Cortex of kidney (tissue), 1 donor: ENCODE measurements at regions not wholly inside any gene's neighbourhood (a gene's known extent, or its start where the extent isn't known, plus 50 kb on each side); places are given as distances from the start of the nearest gene placed in this dataset.

Source experiments
- DNase-seq: peaks from one replicate; lab custom pipeline; 2025; lab: John Stamatoyannopoulos, UW

DNA sequence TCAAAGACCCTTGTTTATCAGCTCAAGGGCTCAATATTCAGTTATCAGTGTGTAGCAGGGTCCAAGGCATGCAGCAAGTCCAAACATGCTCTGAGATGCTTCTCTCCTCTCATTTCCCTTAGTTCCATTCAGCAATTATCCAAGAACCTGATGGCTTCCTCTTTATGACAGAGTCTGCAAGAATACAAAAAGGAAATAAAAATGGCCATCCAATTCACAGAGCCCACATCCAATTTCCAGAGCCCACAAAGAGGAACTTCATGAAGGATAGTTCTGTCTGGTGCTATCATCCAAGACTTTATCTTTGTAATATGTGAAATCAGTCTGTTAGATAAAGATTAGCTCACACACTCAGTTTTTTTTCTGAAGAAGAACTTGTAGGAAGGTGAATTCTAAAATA lies 217.2 kb downstream of the LACC1 start:
- no peak for DNase-seq

DNA sequence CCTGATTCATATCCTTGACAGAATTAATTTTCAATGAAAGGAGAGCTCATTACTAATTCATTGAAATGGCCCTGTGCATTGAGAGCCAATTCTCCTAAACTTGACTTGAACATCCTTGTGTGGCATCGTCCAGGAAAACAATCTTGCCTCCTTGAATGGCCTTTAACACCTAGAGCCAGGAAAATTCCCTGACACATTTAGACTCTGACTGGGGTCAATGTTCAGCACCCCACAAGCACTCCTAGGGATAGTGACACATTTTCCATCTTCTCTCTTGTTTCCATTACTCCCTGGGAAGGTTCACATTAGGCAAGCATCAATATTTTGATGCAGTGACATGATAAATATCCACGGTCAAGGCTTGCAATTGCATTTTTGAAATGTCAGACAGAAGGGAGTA lies 218.9 kb downstream of the LACC1 start:
- no peak for DNase-seq

DNA sequence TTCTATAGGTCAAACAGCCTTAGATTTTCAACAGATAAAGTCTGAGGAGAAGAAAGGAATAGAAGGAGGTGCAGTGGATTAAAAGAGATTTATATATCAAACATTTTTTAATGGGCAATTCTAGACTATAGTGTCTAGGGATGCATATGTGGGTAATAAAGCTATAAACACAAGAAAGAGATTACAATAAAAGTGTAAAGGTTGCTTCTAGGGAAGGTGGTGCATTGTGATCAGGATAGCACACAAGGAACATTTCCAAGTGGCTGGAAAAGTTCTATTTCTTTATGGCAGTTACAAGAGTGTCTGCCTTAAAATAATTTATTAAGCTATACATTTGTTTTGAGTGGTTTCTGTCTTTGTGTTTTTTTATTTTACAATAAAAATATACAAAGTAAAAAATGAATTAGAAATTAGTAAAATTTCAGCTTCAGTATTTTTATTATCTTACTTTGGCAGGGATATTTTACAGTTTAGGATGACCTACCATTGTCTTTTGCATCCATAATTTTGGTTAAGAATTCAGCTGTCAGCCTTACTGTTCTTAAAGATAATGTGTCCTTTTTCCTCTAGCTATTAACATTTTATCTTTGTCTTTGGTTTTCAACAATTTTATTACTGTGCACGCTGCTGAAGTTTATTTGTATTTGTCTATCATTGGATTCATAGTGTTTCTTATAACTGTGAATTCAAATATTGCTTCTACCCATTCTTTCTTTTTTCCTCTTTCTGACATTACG lies 221.8 kb downstream of the LACC1 start:
- DNase-seq = no peak

DNA sequence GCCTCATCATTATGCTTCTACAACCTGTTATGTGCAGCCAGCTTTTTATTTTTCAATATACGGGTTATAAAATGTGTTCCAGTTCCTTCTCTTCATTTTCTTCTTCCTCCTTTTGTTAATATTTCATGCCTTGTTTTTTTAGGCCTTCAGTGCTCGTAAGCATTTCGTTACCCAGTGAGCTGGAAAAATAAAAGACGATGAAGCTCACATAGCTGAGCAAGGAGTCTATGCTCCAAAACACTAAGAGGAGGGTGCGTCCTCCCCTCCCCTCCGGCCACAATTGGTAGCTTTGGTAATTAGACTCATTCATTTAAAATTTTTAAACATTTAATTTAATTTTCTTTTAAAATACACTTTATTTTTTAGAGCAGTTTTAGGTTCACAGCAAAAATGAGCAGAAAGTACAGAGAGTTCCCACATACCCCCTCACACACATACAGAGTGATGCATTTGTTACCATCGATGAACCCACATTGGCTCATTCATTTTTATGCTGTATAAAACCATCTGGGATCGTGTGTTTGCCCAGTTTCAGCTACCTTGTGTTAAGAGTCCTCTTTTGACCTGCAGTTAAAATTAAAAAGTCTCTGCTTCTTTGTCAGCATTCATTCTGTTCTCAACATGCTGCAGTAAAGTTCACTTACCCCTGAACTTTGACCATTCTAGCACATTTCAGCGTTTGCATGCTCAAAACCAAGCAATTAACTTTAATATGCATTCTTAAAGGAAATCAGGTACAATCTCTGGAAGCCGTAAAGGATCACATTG lies 223.9 kb downstream of the LACC1 start:
- no peak for DNase-seq

DNA sequence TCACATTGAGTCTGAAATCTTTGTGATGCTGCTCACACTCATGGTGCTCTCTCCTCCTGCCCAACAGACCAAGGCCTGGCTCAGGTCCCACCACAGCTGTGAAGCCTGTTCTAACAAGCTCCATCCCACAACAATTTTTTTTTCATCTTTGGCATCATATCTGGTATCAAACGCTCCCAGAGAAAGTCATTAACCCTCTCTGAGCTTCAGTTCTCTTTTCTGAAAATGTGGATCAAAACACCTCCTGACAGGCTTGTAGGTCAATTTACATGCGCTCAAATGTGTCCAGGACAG lies 224.4 kb downstream of the LACC1 start:
- no peak for DNase-seq

DNA sequence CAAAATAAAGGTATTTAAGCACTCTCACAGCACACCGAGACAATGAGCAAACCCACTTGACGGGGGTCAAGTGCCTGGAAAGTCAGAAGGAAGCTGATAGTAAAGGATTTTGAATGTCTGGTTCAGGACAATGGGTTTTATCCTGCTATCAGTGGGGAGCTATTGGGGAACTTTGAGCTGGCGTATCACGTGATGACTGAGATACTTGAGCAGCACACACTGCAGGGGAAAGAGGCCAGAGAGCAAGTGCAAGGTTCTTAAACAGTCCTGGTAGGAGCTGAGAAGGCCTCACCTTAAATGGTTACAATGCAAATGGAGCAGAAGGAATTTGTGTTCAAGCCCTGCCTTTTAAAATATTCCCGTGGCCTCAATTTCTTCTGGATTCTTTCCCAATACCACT lies 225.3 kb downstream of the LACC1 start:
- DNase-seq = no peak

DNA sequence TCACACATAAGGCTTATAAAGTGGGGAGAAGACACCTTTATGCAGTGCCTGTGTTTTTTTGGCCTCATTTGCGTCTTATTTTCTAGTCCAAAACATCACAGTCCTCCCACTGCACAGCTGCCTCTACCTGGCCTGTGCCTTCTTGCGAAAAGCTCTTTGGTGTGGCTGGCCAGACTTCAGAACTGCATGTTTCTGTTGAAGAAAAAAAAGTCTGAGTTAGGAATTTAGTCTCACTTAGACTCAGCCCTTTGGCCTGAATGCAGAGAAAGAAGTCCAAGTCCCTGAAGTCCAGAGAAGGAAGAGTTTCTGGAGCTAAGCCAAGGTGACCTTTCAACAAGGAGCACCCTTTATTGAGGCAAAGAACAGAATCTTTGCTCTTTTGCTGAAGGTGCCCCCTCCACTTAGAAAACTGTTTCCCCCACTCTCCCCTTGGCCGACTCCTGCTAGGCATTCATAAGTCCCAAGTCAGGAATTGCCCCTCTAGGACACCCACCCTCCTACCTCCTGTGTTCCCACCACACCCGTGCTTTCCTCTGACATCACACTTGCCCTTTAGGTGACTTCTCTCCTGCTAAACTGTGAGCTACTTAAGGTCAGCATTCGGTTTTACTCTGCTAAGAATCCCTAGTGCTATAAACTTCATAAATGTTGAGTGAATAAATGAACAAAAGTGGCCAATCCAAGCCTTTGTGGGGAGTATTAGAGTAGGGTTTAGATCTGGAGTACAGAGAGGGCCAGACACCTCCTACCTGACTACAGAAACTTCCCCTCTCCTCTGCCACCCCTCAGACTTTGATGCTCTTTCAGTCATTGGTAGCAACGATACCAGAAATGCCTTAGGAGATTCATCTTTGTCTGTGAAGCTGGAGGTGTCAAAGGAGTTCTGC lies 226.8 kb downstream of the LACC1 start:
- DNase-seq = no peak

DNA sequence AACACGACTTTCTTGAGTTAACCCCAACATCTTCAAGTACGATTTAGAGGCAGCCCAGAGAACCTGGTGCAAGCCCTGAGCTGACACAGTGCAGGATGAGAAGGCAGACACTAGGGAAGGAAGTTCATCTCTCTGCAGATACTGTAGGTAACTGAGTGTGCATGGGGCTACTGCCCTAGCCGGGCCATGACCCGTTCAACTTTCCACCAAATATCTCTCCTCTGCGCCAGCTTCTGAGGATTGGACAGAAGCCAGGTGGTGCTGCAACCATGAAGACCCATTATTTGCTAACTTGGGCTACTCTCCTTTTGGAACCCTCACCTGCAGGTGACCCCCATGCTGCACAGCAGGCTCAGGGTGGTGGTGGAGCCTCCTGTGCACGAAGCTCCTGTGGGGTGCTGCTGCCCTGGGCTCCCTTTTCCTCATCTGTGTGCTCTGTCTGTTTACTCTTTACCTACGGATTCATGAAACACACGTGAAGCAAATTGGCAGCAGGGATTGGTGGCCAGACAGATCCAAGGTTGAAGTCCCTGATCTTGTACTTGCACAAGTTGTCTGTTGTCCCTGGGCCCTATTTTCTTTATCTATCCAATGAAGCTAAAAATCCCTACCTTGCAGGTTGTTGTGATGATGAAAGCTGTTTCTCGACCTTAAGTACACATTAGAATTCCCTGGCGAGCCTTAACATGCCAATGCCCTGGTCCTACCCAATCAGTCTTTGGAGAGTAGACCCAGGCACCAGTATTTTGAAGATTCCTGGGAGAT lies 227.8 kb downstream of the LACC1 start:
- no peak for DNase-seq

DNA sequence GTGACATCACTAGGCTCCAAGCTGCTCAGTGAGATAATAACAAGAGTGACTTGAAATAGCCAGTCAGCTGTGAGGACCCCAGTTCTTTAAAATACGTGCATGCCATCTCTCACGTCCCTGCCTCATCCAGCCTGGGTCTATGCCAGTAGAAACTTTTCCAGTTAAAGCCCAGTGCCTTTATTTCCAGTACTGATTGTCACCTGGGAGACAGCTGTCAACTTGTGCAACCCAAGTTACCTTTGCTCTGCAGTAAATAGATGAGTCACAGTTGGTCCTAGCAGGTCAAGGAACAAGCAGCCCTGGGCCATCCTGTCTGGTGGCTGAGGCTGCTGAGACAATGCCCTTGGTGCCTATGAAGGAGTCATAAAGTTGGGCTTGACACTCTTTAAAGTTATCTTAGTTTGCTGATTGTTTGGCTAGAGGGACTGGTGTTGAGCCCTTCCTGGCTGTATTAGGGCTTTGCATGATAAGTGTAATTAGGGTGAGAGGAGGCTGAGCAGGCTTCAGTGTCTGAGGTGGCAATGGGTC lies 228.7 kb downstream of the LACC1 start:
- no peak for DNase-seq

DNA sequence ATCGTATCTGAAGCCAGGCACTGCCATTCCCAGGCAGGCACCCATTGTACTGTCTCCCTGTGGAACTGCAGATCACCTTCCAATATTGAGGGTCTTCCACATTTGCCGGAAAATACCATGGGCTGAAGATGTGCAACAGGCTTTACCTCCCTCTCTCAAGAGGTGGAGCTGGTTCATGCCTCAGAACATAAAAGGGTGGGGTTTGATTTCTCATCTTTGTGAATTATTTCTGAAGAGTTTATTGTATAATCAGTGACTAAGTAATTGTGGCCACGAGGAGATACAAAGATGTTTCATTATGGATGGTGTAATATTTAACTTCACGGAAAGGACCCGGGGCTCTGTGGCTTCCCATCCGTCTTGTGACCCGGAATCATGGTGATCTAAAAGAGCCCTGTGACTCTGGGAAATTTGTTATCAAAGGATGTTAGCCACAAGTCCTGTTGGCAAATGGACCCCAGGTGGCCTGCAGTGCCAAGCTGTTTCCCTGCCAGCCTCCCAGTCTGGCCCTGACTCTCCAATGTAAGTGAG lies 230.5 kb downstream of the LACC1 start:
- no peak for DNase-seq

DNA sequence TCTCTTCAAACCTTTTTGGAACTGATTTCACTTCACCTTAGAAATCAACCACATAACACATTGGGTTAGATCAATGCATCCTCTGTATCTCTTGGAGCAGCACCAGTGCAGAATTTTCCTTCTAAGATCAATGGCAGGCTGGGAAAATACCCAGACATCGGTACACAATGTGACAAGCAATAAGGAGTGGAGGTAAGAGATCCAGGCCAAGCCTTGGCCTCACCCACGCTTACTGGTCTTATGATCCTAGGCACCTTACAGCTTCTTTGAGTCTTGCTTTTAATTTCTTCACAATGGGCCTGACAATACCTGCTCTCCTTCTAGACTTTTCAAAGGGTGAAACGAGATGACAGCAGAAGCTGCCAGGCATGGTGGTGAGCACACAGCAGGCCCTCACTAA lies 232.0 kb downstream of the LACC1 start:
- DNase-seq = no peak

DNA sequence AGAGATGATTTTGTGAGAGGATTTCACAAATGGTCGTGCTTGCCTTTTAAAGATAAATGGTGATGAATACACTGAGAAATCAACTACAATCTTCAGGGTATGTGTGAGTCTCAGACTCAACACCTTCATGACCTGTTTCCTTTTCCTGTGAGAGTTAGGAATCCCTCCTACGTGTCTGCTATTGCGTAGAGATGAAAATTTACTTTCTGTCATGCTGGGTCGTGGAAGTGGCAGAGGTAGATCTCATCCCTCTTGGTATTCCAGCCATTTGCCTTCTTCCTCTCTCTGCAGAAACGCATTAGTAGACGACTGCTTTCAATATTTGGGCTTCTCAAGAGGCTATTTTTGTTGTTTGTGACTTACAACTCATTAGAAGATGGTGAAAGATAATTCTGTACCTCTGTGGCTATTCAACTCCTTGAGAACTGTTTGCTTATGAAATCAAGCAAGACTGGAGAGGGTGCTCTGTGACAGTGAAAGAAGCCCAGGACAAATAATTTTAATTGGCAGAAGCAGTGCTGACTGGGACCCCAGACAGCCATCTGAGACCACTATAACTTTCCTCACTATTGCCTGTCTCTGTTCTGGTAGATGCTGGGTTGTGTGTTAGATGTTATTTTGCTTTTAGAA lies 233.1 kb downstream of the LACC1 start:
- no peak for DNase-seq

DNA sequence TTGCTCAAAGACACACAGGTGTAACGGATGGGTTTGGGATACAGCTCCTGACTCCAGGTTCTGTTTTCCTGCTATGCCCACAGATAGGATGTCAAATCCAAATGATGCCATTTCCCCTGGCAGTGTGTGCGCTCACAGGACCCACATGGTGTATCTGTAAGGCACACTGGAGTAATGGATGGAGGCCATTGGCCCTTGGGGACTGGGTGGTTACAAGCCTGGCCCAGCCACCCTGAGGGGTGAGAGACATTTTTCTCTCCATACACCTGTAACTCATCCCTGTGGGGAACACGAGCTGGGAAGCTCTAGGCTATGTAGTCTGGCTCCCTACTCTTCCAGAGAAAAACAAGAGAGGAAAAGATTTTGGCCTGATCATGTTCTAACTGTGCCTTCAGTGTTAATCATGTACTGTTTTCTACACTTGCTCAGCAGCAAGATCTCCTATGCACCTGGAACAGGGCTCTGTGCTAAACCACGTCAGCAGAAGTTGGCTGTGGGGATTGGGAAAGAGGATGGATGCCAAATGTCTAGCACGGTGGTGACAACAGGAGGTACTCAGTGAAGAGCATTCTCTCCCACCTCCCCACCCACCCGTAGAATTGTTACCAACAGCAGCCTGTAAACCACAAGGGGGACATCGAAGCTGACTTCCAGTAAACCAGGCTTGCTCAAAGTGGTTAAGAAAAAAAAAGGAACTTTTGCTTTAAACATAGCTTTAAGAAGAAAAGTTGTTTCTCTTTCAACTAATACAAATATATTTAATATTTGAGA lies 237.0 kb downstream of the LACC1 start:
- DNase-seq = no peak

DNA sequence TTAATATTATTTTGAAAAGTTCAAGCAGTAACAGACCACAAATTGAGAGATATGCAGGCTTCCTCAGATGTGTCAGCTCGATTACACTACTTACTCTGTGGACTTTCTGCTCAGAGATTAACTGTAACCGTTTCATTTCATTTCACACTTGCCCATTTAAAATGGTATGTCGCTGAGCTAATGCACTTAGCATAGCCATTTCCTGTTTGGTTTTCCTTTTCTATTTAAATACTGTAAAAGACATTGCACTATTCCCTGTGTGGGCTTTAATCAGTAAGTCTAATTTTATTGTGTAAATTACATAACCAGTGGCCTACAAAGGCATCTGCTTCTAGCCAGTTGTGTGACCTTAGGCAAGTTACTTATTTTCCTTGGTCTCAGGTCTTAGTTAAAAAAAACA lies 237.6 kb downstream of the LACC1 start:
- no peak for DNase-seq

DNA sequence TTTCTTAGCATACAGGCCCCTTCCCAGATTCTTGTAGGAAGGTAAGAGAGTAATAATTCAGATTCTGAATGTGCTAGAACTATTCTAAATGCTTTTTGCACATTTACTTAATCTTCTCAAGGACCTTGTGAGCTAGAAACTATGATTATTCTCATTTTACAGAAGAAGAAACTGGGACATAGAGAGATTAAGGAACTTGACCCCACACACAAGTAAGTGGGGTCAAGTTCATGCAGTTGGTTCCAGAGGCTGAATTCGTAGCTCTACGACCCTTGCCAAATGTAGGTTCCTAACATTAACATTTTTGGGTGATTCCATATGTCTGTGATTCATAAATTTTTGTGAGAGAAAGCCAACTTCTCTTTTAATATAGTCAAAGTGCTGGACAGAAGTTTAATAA lies 238.1 kb downstream of the LACC1 start:
- DNase-seq = no peak

DNA sequence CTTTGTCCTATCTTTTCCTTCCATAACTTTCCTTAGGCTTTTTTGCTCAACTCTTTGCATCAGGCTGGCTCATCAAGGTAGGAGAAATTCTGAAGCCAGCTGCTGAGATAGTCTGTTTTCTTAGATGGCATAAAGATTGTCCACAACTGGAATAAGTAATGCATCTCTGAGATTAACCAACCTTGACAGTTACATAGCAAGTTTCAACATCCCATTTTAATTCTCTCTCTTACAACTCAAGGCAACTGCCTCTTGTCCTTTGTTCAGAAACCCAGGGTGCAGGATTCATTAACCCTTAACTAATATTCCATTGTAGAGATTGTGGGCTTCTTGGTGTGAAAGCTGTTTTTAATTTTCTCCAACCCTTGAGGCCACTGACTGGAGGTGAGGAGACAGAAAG lies 239.2 kb downstream of the LACC1 start:
- no peak for DNase-seq

DNA sequence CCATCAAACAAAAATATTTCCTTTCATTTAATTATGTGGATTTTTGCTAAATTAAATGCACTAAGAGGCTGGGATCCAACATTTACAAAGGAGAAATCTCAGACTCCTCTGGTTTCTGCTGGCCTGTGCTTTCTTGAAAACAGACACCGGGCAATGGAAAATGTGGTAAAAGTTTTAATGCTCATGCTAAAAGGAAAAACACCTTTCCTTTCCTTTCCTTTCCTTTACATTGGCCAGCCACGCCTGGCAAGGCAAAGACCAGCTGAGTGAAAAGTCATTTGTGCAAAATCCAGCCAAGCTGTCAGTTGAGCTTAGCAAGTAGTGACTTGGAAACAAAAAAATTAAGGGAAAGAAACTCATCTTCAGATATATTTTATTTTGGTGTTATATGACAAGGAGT lies 240.3 kb downstream of the LACC1 start:
- DNase-seq = no peak

DNA sequence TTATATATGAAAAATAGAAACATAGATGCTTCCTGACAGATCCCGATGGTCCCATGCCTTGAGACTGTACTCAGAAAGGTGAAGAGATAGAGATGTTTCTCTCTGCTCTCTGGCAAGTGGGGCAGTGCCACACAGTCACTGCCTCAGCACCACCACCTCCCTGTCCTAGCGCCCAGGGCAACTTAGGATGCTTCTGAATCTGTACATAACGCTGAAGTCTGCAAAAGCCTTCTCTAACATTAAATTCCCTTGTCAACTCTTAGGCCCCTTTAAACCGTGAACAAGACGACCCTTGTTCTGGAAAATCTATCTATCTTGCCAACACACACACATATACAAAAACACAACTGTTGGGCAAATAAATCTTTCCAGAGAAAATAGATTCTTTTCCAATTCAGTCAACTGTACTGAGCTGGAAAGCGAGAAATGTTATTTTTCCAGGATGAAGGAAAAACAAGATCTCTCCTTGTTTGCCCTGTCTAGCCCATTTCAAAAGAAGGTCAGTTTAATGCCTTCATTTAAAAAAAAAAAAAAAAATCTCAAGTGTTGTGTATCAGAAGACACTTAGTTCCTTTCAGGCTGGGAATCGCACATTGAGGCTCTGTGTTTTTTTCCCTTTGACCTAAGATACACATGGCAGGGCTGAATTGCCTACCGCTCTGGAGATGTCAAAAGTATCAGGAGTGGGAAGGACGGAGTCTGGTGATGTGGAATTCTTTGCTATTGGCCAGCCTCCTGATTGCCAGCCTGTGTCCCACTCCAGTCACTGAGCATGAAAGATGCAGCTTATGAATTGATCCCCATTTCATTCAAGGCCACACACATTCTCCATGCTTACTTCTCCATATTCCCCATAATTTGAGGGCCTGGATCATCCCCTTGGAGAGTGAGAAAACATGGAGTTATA lies 241.4 kb downstream of the LACC1 start:
- DNase-seq = no peak

DNA sequence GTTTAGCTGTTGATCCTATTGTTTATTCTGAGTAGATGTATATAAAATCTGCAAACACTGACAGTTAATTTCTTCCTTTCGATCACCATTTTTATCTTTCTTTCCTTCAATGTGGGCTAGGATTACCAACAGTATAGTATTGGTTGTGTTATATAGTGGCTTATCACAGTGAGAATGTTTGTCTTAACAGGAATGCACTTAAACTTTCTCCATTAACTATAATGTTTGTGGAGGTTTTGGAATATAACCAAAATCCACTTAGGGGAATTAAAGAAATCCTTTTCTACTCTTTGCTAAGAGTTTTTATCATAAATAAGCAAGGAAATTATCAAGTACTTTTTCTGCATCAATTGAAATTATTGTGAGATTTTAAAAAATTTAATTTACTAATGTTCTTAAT lies 244.6 kb downstream of the LACC1 start:
- no peak for DNase-seq
